ENCODE measurements at regions not wholly inside any gene's neighbourhood (a gene's known extent, or its start where the extent isn't known, plus 50 kb on each side); places are given as distances from the start of the nearest gene placed in this dataset.
"Not testable (repeated sequence)": the region's sequence is repeated elsewhere in the genome, so short reads cannot be mapped to it uniquely, and the experiment has no call there.

DNA sequence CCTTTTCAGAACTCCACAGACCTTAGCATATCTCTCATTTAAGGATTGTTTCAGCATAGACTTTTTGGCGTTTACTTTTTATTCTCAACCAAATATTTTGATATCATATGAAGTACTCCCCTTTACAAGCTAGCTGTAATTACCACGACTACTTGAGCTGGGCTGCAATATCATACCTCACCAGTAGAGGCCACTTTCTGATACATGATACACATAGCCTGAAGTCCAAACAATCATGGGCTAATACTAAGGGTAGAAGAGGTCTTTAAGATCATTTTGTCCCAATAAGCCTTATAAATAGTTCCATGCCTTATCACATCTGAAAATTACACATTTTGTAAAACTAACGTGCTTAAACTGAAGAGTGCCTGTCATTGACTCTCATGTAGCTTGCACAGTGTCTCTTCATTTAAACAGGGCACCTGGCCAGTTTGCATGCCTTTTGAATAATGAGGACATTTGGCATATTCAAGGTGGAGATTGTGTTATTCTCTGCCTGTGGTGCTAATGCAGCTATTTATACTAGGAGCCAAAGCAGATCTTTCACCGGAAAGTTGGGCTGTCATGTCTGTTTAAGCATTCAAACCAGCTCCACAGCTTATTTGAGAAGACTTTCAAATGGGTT lies 403.7 kb upstream of the ZMIZ1 start:
- Histone ChIP-seq H3K4me3 (ENCODE audit: severe bottlenecking) (no peak overlapping the region), H3K27me3 (ENCODE audit: insufficient read depth, poor library complexity, severe bottlenecking) (peaks cover 18% of the 10 kb centered on the region), H3K27ac (ENCODE audit: poor library complexity, severe bottlenecking) (no peak overlapping the region), H3K4me1 (ENCODE audit: insufficient read depth, poor library complexity, severe bottlenecking) (no peaks in the 10 kb centered on the region), H3K36me3 (ENCODE audit: low read depth) (no peaks in the 10 kb centered on the region), H3K9me3 (ENCODE audit: severe bottlenecking) (no peaks in the 10 kb centered on the region)
- ATAC-seq (ENCODE audit: low read depth) = no peak
- DNase-seq (ENCODE audit: low spot score) = no peak
- TF ChIP-seq, protein P1, sequence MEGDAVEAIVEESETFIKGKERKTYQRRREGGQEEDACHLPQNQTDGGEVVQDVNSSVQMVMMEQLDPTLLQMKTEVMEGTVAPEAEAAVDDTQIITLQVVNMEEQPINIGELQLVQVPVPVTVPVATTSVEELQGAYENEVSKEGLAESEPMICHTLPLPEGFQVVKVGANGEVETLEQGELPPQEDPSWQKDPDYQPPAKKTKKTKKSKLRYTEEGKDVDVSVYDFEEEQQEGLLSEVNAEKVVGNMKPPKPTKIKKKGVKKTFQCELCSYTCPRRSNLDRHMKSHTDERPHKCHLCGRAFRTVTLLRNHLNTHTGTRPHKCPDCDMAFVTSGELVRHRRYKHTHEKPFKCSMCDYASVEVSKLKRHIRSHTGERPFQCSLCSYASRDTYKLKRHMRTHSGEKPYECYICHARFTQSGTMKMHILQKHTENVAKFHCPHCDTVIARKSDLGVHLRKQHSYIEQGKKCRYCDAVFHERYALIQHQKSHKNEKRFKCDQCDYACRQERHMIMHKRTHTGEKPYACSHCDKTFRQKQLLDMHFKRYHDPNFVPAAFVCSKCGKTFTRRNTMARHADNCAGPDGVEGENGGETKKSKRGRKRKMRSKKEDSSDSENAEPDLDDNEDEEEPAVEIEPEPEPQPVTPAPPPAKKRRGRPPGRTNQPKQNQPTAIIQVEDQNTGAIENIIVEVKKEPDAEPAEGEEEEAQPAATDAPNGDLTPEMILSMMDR (IDR thresholded peaks at IDR 0.05; ENCODE audit: poor library complexity, severe bottlenecking) = peak; percentile 39

DNA sequence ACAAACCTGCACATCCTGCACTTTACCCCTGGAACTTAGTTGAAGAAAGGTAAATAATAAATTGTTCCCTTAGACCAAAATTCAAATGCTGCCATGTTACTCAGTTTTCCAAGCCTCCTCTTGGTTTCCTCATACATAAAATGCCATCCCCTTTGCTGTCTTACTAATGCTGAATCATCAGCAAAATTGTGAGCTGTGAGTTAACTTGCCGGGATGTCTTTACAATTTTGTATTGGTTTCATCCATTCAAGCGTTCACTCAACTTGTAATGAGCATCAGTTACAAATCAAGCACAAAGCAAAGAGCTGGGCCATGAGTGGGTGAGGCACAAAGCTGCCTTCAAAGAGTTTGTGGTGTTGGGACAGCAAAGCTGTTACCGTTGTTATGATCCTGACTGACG lies 395.8 kb upstream of the ZMIZ1 start:
- H3K4me3 ChIP-seq (ENCODE audit: severe bottlenecking) = no peak overlapping the region
- H3K27ac ChIP-seq (ENCODE audit: poor library complexity, severe bottlenecking) = no peak overlapping the region
- DNase-seq (ENCODE audit: low spot score) = no peak
- no peak for ATAC-seq (ENCODE audit: low read depth)
- TF ChIP-seq, protein P1 (IDR thresholded peaks at IDR 0.05; ENCODE audit: poor library complexity, severe bottlenecking) = no peak
- no peaks in the 10 kb centered on the region for H3K4me1 ChIP-seq (ENCODE audit: insufficient read depth, poor library complexity, severe bottlenecking)
- H3K9me3 ChIP-seq (ENCODE audit: severe bottlenecking) = no peaks in the 10 kb centered on the region
- H3K36me3 ChIP-seq (ENCODE audit: low read depth) = no peaks in the 10 kb centered on the region
- H3K27me3 ChIP-seq (ENCODE audit: insufficient read depth, poor library complexity, severe bottlenecking) = peaks cover 9% of the 10 kb centered on the region

DNA sequence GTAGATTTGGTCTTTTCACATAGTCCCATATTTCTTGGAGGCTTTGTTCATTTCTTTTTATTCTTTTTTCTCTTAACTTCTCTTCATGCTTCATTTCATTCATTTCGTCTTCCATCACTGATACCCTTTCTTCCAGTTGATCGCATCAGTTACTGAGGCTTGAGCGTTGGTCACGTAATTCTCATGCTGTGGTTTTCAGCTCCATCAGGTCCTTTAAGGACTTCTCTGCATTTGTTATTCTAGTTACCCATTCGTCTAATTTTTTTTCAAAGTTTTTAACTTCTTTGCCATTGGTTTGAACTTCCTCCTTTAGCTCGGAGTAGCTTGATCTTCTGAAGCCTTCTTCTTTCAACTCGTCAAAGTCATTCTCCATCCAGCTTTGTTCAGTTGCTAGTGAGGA lies 387.6 kb upstream of the ZMIZ1 start:
- H3K27ac ChIP-seq (ENCODE audit: poor library complexity, severe bottlenecking); H3K27me3 ChIP-seq (ENCODE audit: insufficient read depth, poor library complexity, severe bottlenecking); ATAC-seq (ENCODE audit: low read depth); H3K4me1 ChIP-seq (ENCODE audit: insufficient read depth, poor library complexity, severe bottlenecking); H3K4me3 ChIP-seq (ENCODE audit: severe bottlenecking); H3K36me3 ChIP-seq (ENCODE audit: low read depth); DNase-seq (ENCODE audit: low spot score); H3K9me3 ChIP-seq (ENCODE audit: severe bottlenecking): not testable (repeated sequence)

DNA sequence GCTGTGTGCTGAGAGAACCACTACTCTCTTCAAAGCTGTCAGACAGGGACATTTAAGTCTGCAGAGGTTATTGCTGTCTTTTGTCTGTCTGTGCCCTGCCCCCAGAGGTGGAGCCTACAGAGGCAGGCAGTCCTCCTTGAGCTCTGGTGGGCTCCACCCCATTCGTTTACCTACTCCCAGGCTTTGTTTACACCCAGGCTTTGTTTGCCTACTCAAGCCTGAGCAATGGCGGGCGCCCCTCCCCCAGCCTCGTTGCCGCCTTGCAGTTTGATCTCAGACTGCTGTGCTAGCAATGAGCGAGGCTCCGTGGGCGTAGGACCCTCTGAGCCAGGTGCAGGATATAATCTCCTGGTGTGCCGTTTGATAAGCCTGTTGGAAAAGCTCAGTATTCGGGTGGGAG lies 386.8 kb upstream of the ZMIZ1 start:
- not testable (repeated sequence) for H3K9me3 ChIP-seq (ENCODE audit: severe bottlenecking); H3K4me3 ChIP-seq (ENCODE audit: severe bottlenecking); H3K4me1 ChIP-seq (ENCODE audit: insufficient read depth, poor library complexity, severe bottlenecking); DNase-seq (ENCODE audit: low spot score); H3K27me3 ChIP-seq (ENCODE audit: insufficient read depth, poor library complexity, severe bottlenecking); ATAC-seq (ENCODE audit: low read depth); H3K36me3 ChIP-seq (ENCODE audit: low read depth); H3K27ac ChIP-seq (ENCODE audit: poor library complexity, severe bottlenecking)

DNA sequence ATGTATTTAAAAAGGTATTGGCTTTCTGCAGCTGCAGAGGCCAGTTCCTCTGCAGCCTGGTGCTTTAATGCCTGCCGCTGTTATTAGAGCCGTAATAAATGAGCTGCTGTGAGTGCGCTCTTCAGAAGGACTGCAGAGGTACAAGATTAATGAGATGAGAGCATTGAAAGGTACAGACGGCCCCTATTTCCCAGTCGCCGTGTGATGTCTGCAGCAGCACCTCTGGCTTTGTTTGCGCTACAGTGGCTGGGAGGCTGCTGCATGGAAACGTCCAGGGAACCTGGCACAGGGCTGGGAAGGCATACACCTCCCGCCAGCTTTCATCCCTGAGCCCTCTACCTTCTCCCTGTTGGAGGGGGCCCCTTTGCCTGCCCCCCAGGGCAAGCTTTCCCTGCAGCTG lies 383.8 kb upstream of the ZMIZ1 start:
- Histone ChIP-seq H3K27me3 (ENCODE audit: insufficient read depth, poor library complexity, severe bottlenecking) (no peaks in the 10 kb centered on the region), H3K4me1 (ENCODE audit: insufficient read depth, poor library complexity, severe bottlenecking) (no peaks in the 10 kb centered on the region), H3K4me3 (ENCODE audit: severe bottlenecking) (no peak overlapping the region), H3K9me3 (ENCODE audit: severe bottlenecking) (no peaks in the 10 kb centered on the region), H3K36me3 (ENCODE audit: low read depth) (no peaks in the 10 kb centered on the region), H3K27ac (ENCODE audit: poor library complexity, severe bottlenecking) (no peak overlapping the region)
- no peak for DNase-seq (ENCODE audit: low spot score)
- TF ChIP-seq, protein P1 (IDR thresholded peaks at IDR 0.05; ENCODE audit: poor library complexity, severe bottlenecking) = no peak
- ATAC-seq (ENCODE audit: low read depth) = no peak

DNA sequence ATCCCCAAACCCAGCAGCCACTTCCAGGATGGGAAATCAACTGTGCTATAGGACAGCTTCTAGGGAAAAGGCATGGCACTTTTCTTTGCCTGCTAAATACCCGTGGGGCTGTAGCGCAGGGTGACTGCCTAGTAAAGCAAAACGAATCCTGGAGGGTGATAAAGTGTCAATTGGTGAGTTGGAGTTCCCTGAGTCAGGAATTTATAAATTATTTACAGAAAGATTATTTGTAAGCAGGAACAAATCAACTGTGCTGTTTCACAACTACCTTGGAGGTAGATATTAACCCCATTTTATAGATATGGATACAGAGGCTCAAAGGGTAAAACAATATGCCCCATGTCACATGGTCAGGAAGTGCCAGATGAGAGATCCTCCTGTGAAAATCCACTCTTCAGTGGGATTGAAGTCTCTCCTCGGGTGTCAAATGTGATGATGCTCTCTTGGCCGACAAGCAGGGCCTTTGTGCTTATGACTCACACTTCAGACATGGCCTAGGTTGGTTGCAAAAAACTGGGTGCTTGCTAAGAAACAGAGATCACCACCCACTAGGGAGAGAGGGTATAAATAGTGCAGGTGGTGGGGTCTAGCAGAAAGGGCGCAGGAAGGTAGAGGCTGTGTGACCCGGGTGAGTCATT lies 383.2 kb upstream of the ZMIZ1 start:
- Histone ChIP-seq H3K4me3 (ENCODE audit: severe bottlenecking) (no peak overlapping the region), H3K4me1 (ENCODE audit: insufficient read depth, poor library complexity, severe bottlenecking) (no peaks in the 10 kb centered on the region), H3K36me3 (ENCODE audit: low read depth) (no peaks in the 10 kb centered on the region), H3K27me3 (ENCODE audit: insufficient read depth, poor library complexity, severe bottlenecking) (no peaks in the 10 kb centered on the region), H3K9me3 (ENCODE audit: severe bottlenecking) (no peaks in the 10 kb centered on the region), H3K27ac (ENCODE audit: poor library complexity, severe bottlenecking) (no peak overlapping the region)
- DNase-seq (ENCODE audit: low spot score) = no peak
- peak; percentile 41; the same call in 1 of the 3 replicates for ATAC-seq (ENCODE audit: low read depth)
- TF ChIP-seq, protein P1 (IDR thresholded peaks at IDR 0.05; ENCODE audit: poor library complexity, severe bottlenecking) = no peak
